ENCODE measurements at regions not wholly inside any gene's neighbourhood (a gene's known extent, or its start where the extent isn't known, plus 50 kb on each side); places are given as distances from the start of the nearest gene placed in this dataset.

DNA sequence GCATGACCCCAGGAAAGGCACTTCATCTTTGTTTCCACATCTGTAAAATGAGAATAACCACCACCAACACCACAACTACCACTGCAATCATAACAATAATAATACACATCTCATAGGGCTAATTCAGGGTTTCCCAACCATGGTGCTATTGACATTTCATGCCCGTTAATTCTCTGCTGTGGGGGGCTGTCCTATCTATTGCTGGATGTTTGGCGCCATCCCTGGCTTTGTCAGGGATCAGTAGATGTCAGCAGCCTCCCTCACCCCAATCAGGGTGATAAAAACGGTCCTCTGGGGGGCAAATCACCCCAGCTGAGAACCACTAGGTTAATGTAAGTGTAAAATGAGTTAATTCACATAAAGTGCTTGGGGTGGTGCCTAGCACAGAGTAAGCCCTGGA, 145.8 kb downstream of the EMX2 start:
- DNase-seq (ENCODE audit: low spot score) = no peak
- TF ChIP-seq, protein P1, sequence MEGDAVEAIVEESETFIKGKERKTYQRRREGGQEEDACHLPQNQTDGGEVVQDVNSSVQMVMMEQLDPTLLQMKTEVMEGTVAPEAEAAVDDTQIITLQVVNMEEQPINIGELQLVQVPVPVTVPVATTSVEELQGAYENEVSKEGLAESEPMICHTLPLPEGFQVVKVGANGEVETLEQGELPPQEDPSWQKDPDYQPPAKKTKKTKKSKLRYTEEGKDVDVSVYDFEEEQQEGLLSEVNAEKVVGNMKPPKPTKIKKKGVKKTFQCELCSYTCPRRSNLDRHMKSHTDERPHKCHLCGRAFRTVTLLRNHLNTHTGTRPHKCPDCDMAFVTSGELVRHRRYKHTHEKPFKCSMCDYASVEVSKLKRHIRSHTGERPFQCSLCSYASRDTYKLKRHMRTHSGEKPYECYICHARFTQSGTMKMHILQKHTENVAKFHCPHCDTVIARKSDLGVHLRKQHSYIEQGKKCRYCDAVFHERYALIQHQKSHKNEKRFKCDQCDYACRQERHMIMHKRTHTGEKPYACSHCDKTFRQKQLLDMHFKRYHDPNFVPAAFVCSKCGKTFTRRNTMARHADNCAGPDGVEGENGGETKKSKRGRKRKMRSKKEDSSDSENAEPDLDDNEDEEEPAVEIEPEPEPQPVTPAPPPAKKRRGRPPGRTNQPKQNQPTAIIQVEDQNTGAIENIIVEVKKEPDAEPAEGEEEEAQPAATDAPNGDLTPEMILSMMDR (IDR thresholded peaks at IDR 0.05; ENCODE audit: extremely low read depth, missing control alignments) = no peak

- TF ChIP-seq, protein P1 (IDR thresholded peaks at IDR 0.05; ENCODE audit: extremely low read depth, missing control alignments) = no peak
- DNase-seq (ENCODE audit: low spot score) = no peak
Observed at GRCh38 chr10:117689566-117689965, 147.0 kb downstream of the EMX2 start.

DNA sequence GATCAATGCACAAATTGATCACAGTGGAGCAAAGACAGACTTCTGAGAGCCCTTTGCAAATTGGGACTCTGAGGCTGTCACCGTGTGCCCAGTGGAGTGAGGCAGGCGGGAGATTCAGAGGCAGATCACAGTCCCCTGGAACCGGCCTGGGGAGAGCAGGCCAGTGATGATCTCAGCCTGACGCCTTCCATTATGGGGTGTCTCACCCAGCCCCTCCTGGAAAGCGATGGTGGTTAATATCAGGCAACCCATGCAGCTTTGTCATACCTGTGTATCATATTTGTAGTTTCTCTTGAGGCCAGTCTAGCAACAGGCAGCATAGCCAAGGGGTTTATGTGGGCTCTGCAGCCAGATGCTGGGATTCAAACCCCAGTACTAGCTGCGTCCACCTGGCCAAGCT, 147.8 kb downstream of the EMX2 start:
- DNase-seq (ENCODE audit: low spot score) = no peak

DNA sequence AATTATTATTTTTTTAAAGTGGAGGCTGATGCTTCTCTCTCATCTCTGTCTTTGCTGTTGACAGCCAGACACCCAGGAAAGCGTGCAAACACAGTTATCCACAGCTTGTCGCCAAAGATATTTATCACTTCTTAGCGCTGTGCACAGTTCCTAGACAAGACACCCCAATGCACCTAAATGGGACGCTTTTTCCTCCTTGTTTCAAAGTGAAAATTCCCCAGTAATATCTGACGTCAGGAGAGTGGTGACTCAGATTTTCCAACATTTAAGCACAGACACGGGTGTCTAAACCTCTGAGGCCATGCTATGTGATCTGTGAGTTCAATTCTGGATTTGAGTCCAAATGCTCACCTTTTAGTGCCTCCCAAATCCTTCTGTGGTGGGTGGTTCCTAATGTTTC, 151.6 kb downstream of the EMX2 start:
- TF ChIP-seq, protein P1 (IDR thresholded peaks at IDR 0.05; ENCODE audit: extremely low read depth, missing control alignments) = no peak
- DNase-seq (ENCODE audit: low spot score) = no peak

More for the DNA sequence above, 147.8 kb downstream of the EMX2 start:
- TF ChIP-seq, protein P1 (IDR thresholded peaks at IDR 0.05; ENCODE audit: extremely low read depth, missing control alignments) = no peak

DNA sequence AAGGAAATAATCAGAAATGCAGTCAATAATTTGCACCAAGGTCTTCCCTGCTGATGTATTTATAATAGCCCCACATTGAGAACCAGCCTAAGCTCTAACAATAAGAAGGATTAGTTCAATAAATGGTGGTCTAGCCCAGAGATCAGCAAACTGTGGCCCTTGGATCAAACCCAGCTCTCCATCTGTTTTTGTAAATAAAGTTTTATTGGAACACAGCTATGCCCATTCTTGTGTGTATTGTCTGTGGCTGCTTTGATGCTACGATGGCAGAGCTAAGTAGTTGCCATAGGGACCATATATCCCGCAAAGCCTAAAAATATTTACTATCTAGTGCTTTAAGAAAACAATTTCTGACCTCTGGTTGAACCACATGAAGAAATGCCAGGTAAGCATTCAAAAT, 154.9 kb downstream of the EMX2 start:
- TF ChIP-seq, protein P1 (IDR thresholded peaks at IDR 0.05; ENCODE audit: extremely low read depth, missing control alignments) = no peak
- no peak for DNase-seq (ENCODE audit: low spot score)

GRCh38 chr10:117698809-117699208, 156.3 kb downstream of the EMX2 start:
- no peak for DNase-seq (ENCODE audit: low spot score)

DNA sequence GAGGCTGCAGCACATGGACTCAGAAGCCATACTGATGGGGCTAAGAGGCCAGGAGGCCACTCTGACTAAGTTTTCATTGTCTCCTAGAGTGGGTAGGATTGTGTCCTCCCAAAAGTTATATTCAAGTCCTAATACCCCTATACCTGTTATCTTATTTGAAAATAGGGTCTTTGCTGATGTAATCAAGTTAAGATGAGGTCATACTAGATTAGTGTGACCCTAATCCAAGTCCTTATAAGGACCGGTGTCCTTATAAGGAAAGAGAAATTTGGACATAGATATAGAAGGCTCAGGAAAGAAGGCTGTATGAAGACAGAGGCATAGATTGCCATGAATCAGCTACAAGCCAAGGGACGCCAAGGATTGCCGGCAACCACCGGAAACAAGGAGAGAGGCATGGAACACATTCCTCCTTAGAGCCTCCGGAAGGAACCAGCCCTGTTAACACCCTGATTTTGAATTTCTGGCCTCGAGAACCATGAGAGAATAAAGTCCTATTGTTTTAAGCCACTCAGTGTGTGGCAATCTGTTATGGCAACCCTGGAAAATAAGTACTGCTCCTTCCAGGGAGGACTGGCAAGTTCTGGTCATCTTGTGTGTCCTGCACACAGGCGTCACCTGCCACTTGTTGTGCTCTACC, 157.0 kb downstream of the EMX2 start:
- TF ChIP-seq, protein P1 (IDR thresholded peaks at IDR 0.05; ENCODE audit: extremely low read depth, missing control alignments) = no peak
- no peak for DNase-seq (ENCODE audit: low spot score)

More at GRCh38 chr10:117698809-117699208, 156.3 kb downstream of the EMX2 start:
- TF ChIP-seq, protein P1 (IDR thresholded peaks at IDR 0.05; ENCODE audit: extremely low read depth, missing control alignments) = no peak

Data from GM20000 (cell line).